Glutamatergic neuron (in vitro differentiated cells): ENCODE measurements at regions not wholly inside any gene's neighbourhood (a gene's known extent, or its start where the extent isn't known, plus 50 kb on each side); places are given as distances from the start of the nearest gene placed in this dataset.

Source experiments
- DNase-seq: peaks from one replicate; pipeline ENCODE4 v3.0.0; 2022
- H3K27ac Mint-ChIP-seq: one replicate; pipeline ENCODE4 v1.8.0; 2020; ENCODE audit warnings: mild to moderate bottlenecking, mixed read lengths, inconsistent platforms; ENCODE audit not compliant: unreplicated experiment
- H3K27me3 Mint-ChIP-seq: one replicate; pipeline ENCODE4 v1.8.0; 2020; ENCODE audit warnings: mild to moderate bottlenecking, moderate library complexity, mixed read lengths, inconsistent platforms; ENCODE audit not compliant: unreplicated experiment
- H3K36me3 Mint-ChIP-seq: one replicate; pipeline ENCODE4 v1.8.0; 2020; ENCODE audit warnings: mild to moderate bottlenecking, mixed read lengths, inconsistent platforms; ENCODE audit not compliant: unreplicated experiment
- H3K4me1 Mint-ChIP-seq: one replicate; pipeline ENCODE4 v1.8.0; 2020; ENCODE audit warnings: mild to moderate bottlenecking, low read depth, mixed read lengths, inconsistent platforms; ENCODE audit not compliant: unreplicated experiment
- H3K4me3 Mint-ChIP-seq: one replicate; pipeline ENCODE4 v1.8.0; 2020; ENCODE audit warnings: mild to moderate bottlenecking, mixed read lengths, inconsistent platforms; ENCODE audit not compliant: unreplicated experiment
- H3K9me3 Mint-ChIP-seq: one replicate; pipeline ENCODE4 v1.8.0; 2020; ENCODE audit warnings: mild to moderate bottlenecking, moderate library complexity, mixed read lengths, inconsistent platforms; ENCODE audit not compliant: unreplicated experiment
- TF ChIP-seq, protein P1 (sequence below): fragments of 200-600 bp; sonication (generic); IDR thresholded peaks from one replicate; pipeline ENCODE4 v1.5.0; 2021; ENCODE audit not compliant: partially characterized antibody, unreplicated experiment

DNA sequence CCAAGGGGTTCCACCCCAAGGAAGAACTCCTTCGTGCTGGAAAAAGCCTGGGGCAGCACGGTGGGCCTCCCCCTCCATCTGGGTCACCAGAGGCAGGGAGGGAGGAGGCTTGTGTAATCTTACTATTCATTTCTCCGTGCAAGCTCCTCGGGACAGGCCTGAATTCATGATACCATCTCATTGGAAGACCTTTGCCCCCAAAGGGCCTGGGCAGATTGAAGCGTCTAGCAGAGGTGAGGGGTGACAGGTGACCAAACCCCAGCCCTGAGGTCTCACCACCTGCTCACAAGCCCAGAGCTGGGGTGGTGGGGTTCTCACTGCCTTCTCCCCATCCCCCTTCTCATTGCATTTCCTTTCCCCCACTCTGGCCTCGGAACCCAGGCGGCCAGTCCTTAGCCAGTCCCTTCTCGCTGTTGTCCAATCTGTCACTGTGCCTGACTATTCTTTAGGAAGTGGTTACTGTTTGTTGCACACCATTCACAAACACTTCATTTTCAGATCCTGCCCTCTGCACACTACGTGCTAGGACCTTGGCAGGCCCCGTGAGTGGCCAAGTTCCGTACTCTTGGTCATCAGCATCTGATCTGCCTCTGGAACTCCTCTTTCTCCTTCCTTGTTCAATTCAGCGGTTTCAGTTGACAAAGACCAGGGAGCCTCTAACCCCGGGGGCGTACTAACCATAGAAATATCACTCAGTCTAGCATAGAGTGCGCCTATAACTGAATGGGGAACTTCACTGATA lies 137.1 kb downstream of the LY86 start:
- H3K27me3 Mint-ChIP-seq: no peaks in the 10 kb centered on the region
- peaks cover 3% of the 10 kb centered on the region for H3K9me3 Mint-ChIP-seq
- peak overlapping the region; percentile 60 for H3K4me3 Mint-ChIP-seq
- H3K27ac Mint-ChIP-seq: no peak overlapping the region
- TF ChIP-seq, protein P1, sequence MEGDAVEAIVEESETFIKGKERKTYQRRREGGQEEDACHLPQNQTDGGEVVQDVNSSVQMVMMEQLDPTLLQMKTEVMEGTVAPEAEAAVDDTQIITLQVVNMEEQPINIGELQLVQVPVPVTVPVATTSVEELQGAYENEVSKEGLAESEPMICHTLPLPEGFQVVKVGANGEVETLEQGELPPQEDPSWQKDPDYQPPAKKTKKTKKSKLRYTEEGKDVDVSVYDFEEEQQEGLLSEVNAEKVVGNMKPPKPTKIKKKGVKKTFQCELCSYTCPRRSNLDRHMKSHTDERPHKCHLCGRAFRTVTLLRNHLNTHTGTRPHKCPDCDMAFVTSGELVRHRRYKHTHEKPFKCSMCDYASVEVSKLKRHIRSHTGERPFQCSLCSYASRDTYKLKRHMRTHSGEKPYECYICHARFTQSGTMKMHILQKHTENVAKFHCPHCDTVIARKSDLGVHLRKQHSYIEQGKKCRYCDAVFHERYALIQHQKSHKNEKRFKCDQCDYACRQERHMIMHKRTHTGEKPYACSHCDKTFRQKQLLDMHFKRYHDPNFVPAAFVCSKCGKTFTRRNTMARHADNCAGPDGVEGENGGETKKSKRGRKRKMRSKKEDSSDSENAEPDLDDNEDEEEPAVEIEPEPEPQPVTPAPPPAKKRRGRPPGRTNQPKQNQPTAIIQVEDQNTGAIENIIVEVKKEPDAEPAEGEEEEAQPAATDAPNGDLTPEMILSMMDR: no peak
- peaks cover 15% of the 10 kb centered on the region for H3K4me1 Mint-ChIP-seq
- no peak for DNase-seq
- no peaks in the 10 kb centered on the region for H3K36me3 Mint-ChIP-seq

GRCh38 chr6:6728169-6728941 lies 139.8 kb downstream of the LY86 start:
- no peak for DNase-seq
- no peaks in the 10 kb centered on the region for H3K36me3 Mint-ChIP-seq
- no peaks in the 10 kb centered on the region for H3K27me3 Mint-ChIP-seq
- TF ChIP-seq, protein P1: no peak
- no peak overlapping the region for H3K27ac Mint-ChIP-seq
- no peak overlapping the region for H3K4me3 Mint-ChIP-seq
- peaks cover 5% of the 10 kb centered on the region for H3K9me3 Mint-ChIP-seq
- peaks cover 10% of the 10 kb centered on the region for H3K4me1 Mint-ChIP-seq

DNA sequence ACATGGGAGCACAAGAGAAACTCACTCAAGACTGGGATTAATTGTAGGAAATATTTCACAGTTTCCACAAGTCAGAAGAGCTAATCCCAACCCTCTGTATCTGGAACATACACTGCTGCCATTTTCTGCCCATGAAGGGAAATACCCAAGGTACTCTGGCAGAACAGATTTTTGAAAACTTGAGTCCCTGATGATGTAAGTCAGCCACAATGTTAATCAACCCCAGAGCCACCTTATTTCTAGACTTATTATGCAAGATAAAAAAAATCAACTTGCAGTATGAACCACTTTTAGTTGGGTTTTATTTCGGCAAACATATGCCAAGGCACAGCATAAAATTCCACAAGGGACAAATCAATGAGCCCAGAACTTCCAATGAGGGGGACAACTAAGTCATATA lies 141.5 kb downstream of the LY86 start:
- DNase-seq: no peak
- Mint-ChIP-seq H3K27ac (no peak overlapping the region), H3K4me1 (peaks cover 18% of the 10 kb centered on the region), H3K4me3 (no peak overlapping the region), H3K27me3 (no peaks in the 10 kb centered on the region), H3K36me3 (no peaks in the 10 kb centered on the region), H3K9me3 (peaks cover 5% of the 10 kb centered on the region)
- TF ChIP-seq, protein P1: no peak

DNA sequence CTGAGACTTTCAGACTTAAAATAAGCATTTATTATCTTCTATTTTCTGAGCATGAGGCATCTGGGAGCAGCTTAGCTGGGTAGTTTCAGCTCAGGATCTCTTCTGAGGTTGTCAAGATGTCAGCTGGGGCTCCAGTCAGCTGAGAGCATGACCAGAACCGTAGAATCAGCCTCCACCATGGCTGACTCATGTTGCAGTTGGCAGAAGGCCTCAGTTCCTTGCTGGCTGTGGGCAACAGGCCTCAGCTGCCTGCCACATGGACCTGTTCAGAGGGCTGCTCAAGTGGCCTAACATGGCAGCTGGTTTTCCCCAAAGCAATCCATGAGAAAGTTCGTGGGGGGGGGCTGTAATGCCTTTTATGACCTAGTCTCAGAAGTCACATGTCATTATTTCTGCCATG lies 142.3 kb downstream of the LY86 start:
- TF ChIP-seq, protein P1: no peak
- DNase-seq: no peak
- no peaks in the 10 kb centered on the region for H3K36me3 Mint-ChIP-seq
- H3K27ac Mint-ChIP-seq: no peak overlapping the region
- peaks cover 4% of the 10 kb centered on the region for H3K9me3 Mint-ChIP-seq
- H3K27me3 Mint-ChIP-seq: no peaks in the 10 kb centered on the region
- H3K4me3 Mint-ChIP-seq: no peak overlapping the region
- peaks cover 21% of the 10 kb centered on the region for H3K4me1 Mint-ChIP-seq
